CD8-positive, alpha-beta memory T cell (primary cell): ENCODE measurements at regions not wholly inside any gene's neighbourhood (a gene's known extent, or its start where the extent isn't known, plus 50 kb on each side); places are given as distances from the start of the nearest gene placed in this dataset.
"Not testable (repeated sequence)": the region's sequence is repeated elsewhere in the genome, so short reads cannot be mapped to it uniquely, and the experiment has no call there.

ENCODE experiments used
- CTCF ChIA-PET: fragments of 350-600 bp; sonication (Branson Sonifier 250); formaldehyde crosslinking; loops from one replicate; lab custom pipeline; 2021; ENCODE audit warnings: antibody characterized with exemption; lab: Charles Lee
- POLR2A ChIA-PET: fragments of 350-600 bp; sonication (Branson Sonifier 250); formaldehyde crosslinking; loops from one replicate; lab custom pipeline; 2021; ENCODE audit warnings: antibody characterized with exemption; lab: Charles Lee
- DNase-seq, 5 donors: peaks; one replicate each; pipeline versions ENCODE4 v3.0.0 to v3.0.0-alpha.2; 2020 to 2022; ENCODE audit warnings: mixed read lengths in 1 of 5
- H3K27ac ChIP-seq: one replicate; pipeline ENCODE4 v1.7.0; 2013; ENCODE audit warnings: low read depth, mild to moderate bottlenecking, low read length, moderate library complexity
- H3K27me3 ChIP-seq: 2 replicates; pipeline ENCODE4 v1.7.0; 2013; ENCODE audit warnings: low read length, mild to moderate bottlenecking; ENCODE audit not compliant: insufficient read depth, poor library complexity, severe bottlenecking
- H3K36me3 ChIP-seq: 2 replicates; pipeline ENCODE4 v1.7.0; 2013; ENCODE audit warnings: mild to moderate bottlenecking, low read length, moderate library complexity; ENCODE audit not compliant: insufficient read depth
- H3K4me1 ChIP-seq: 2 replicates; pipeline ENCODE4 v1.7.0; 2013; ENCODE audit warnings: mild to moderate bottlenecking, low read length, moderate library complexity; ENCODE audit not compliant: insufficient read depth
- H3K4me3 ChIP-seq: 2 replicates; pipeline ENCODE4 v1.7.0; 2013; ENCODE audit warnings: mild to moderate bottlenecking, low read length
- H3K9me3 ChIP-seq: 2 replicates; pipeline ENCODE4 v1.7.0; 2013; ENCODE audit warnings: mild to moderate bottlenecking, low read length
- H3K27ac Mint-ChIP-seq, 8 donors: one replicate each; pipeline ENCODE4 v1.8.0; 2020 to 2021; ENCODE audit warnings: mixed read lengths in 8 of 8, mild to moderate bottlenecking in 6 of 8, inconsistent platforms in 3 of 8, moderate library complexity in 3 of 8
- H3K27me3 Mint-ChIP-seq, 2 donors: one replicate each; pipeline ENCODE4 v1.8.0; 2020 to 2021; ENCODE audit warnings: mixed read lengths in 2 of 2, mild to moderate bottlenecking in 1 of 2, moderate library complexity in 1 of 2
- H3K36me3 Mint-ChIP-seq, 3 donors: one replicate each; pipeline ENCODE4 v1.8.0; 2020 to 2021; ENCODE audit warnings: mixed read lengths in 3 of 3, inconsistent platforms in 1 of 3, mild to moderate bottlenecking in 1 of 3
- H3K4me1 Mint-ChIP-seq, 3 donors: one replicate each; pipeline ENCODE4 v1.8.0; 2020 to 2021; ENCODE audit warnings: mixed read lengths in 3 of 3, inconsistent platforms in 1 of 3, mild to moderate bottlenecking in 1 of 3
- H3K4me3 Mint-ChIP-seq, 7 donors: one replicate each; pipeline ENCODE4 v1.8.0; 2020 to 2021; ENCODE audit warnings: mixed read lengths in 7 of 7, mild to moderate bottlenecking in 6 of 7, moderate library complexity in 4 of 7, inconsistent platforms in 2 of 7
- H3K9me3 Mint-ChIP-seq, 5 donors: one replicate each; pipeline ENCODE4 v1.8.0; 2020 to 2022; ENCODE audit warnings: mixed read lengths in 5 of 5, mild to moderate bottlenecking in 3 of 5, moderate library complexity in 2 of 5, inconsistent platforms in 1 of 5

DNA sequence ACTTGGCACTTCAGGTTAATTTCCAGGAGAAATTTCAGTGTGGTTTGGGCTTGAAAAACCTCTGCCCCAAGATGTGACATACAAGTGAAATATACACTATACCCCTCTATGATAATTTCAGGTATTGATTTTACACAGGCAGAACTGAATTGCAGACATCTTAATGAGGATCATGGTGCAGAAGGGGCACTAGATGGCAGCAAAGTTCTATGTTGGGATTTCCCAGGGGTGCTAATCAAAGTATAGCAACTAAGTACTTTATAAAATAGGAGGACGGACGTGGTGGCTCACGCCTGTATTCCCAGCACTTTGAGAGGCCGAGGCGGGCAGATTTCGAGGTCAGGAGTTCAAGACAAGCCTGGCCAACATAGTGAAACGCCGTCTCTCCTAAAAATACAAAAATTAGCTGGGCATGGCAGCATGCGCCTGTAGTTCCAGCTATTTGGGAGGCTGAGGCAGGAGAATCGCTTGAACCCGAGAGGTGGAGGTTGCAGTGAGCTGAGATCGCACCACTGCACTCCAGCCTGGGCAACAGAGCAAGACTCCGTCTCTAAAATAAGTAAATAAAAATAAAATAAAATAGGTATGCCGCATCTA, 555.7 kb downstream of the ETS1 start:
- DNase-seq, result peak; percentile 18 to 76 (median 65)
- Mint-ChIP-seq H3K27me3 (peaks cover 0 to 12% of the 10 kb centered on the region in 2 donors), H3K4me3 (peak overlapping the region in 1 of 7 donors; percentile 1), H3K4me1 (peaks cover 1 to 14% (median 9%) of the 10 kb centered on the region in 3 donors), H3K27ac (peak overlapping the region in 4 of 8 donors; percentile 5 to 60 (median 36))
- POLR2A ChIA-PET, H3K4me3 ChIP-seq, H3K27ac ChIP-seq, H3K9me3 Mint-ChIP-seq, H3K36me3 ChIP-seq, H3K36me3 Mint-ChIP-seq, H3K27me3 ChIP-seq, H3K9me3 ChIP-seq: not testable (repeated sequence)
- CTCF ChIA-PET, result interaction anchor here (0.8 to 2.6 kb wide), 16 partner anchors 9 to 801 kb away, joined by 3 to 43 read pairs (median 4); no protein-coding TSS in a partner anchor
- peaks cover 18% of the 10 kb centered on the region for H3K4me1 ChIP-seq

DNA sequence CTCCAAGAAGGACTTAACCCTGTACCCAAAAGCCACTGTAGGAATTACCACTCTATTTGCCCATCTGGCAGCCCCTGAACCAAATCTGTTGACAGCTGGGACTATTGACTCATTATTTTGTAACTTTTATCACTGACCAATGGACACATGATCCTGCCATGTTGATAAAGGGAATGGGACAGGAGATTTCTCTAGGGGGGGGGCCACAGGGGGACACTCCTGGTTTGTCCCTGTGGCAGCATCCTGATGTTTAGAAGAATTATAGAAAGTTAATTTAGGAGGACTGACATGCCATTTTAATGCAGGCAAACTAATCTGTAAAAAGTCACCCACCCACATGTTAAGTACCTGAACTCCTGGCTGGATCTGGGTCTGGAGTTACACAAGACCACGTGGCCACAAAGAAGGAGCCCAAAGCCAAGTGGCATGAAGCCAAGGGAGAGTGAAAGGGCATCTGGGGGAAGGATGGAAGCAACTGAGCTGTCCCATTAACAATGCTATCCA, 558.1 kb downstream of the ETS1 start:
- Mint-ChIP-seq H3K4me1 (peaks cover 1 to 14% (median 9%) of the 10 kb centered on the region in 3 donors), H3K9me3 (no peaks in the 10 kb centered on the region), H3K27ac (no peak overlapping the region), H3K4me3 (no peak overlapping the region), H3K27me3 (peaks cover 0 to 12% of the 10 kb centered on the region in 2 donors), H3K36me3 (no peaks in the 10 kb centered on the region)
- DNase-seq, result no peak
- Histone ChIP-seq H3K4me1 (no peaks in the 10 kb centered on the region), H3K27me3 (no peaks in the 10 kb centered on the region), H3K27ac (no peak overlapping the region), H3K9me3 (no peaks in the 10 kb centered on the region), H3K36me3 (no peaks in the 10 kb centered on the region), H3K4me3 (no peak overlapping the region)
- POLR2A ChIA-PET, result no interaction called here
- CTCF ChIA-PET, result interaction anchor here (1.1 to 4.2 kb wide), 3 partner anchors 10 to 802 kb away, joined by 3 to 39 read pairs (median 5); no protein-coding TSS in a partner anchor

DNA sequence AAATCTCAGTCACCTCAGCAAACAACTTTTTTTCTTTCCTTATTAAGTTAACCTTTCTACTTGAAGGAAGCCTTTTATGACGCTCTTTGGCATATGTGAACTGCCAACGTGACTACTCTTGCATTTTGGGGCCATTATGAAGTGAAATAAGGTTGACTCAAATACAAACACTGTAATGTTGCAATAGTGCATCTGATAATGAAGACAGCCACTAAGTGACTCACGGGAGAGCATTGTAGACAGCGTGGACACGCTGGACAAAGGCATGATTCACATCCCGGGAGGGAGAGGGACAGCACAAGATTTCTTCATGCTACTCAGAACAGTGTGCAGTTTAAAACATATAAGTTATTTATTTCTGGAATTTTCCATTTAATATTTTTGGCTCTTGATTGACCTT, 560.8 kb downstream of the ETS1 start:
- peaks cover 0 to 12% of the 10 kb centered on the region in 2 donors for H3K27me3 Mint-ChIP-seq
- H3K9me3 ChIP-seq, result no peaks in the 10 kb centered on the region
- CTCF ChIA-PET, result no interaction called here
- POLR2A ChIA-PET, result no interaction called here
- H3K27me3 ChIP-seq, result no peaks in the 10 kb centered on the region
- H3K4me1 Mint-ChIP-seq, result peaks cover 0 to 3% (median 3%) of the 10 kb centered on the region in 3 donors
- H3K4me3 Mint-ChIP-seq, result no peak overlapping the region
- H3K27ac Mint-ChIP-seq, result no peak overlapping the region
- H3K4me3 ChIP-seq, result no peak overlapping the region
- H3K4me1 ChIP-seq, result peaks cover 4% of the 10 kb centered on the region
- H3K27ac ChIP-seq, result no peak overlapping the region
- no peak for DNase-seq
- H3K36me3 ChIP-seq, result no peaks in the 10 kb centered on the region
- no peaks in the 10 kb centered on the region for H3K36me3 Mint-ChIP-seq
- H3K9me3 Mint-ChIP-seq, result no peaks in the 10 kb centered on the region

DNA sequence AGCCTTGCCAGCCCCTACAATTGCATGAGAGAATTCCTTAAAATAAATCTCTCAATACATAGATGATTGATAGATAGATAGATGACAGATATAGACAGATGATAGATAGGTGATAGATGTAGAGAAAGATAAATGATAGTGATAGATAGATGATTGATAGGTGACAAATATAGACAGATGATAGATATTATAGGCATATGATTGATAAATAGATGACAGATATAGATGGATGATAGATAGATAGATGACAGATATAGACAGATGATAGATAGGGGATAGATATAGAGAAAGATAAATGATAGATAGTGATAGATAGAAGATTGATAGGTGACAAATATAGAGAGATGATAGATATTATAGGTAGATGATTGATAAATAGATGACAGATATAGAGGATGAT, 564.6 kb downstream of the ETS1 start:
- H3K36me3 Mint-ChIP-seq, result peaks cover 0 to 2% (median 0%) of the 10 kb centered on the region in 3 donors
- ChIA-PET POLR2A (no interaction called here), CTCF (no interaction called here)
- H3K27ac Mint-ChIP-seq, result no peak overlapping the region
- no peak for DNase-seq
- H3K27me3 Mint-ChIP-seq, result no peaks in the 10 kb centered on the region
- no peaks in the 10 kb centered on the region for H3K4me1 Mint-ChIP-seq
- no peaks in the 10 kb centered on the region for H3K9me3 Mint-ChIP-seq
- no peak overlapping the region for H3K4me3 Mint-ChIP-seq
- Histone ChIP-seq H3K27me3 (no peaks in the 10 kb centered on the region), H3K27ac (no peak overlapping the region), H3K4me1 (peaks cover 4% of the 10 kb centered on the region), H3K9me3 (no peaks in the 10 kb centered on the region), H3K36me3 (no peaks in the 10 kb centered on the region), H3K4me3 (no peak overlapping the region)

DNA sequence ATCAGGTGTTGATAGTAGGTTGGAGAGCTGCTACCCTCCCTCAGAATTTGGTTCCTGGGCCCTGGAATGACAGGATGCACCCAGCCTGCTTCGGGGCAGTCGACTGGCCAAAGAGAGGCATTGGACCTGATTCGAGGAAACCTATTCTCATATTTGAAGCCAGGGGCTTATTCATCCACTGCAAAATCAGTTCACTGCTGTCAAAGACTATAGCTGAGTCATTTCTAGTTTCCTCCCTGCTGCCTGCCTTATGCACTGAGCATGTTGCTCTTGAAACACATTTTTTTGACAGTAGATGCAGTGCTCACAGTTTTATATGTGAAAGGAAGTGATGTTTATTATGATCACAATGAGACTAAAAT, 565.4 kb downstream of the ETS1 start:
- Mint-ChIP-seq H3K9me3 (no peaks in the 10 kb centered on the region), H3K4me3 (no peak overlapping the region), H3K27me3 (no peaks in the 10 kb centered on the region), H3K27ac (peak overlapping the region in 1 of 8 donors; percentile 5), H3K36me3 (peaks cover 0 to 2% (median 0%) of the 10 kb centered on the region in 3 donors), H3K4me1 (no peaks in the 10 kb centered on the region)
- Histone ChIP-seq H3K9me3 (no peaks in the 10 kb centered on the region), H3K27me3 (no peaks in the 10 kb centered on the region), H3K27ac (no peak overlapping the region), H3K36me3 (no peaks in the 10 kb centered on the region), H3K4me1 (peaks cover 4% of the 10 kb centered on the region), H3K4me3 (no peak overlapping the region)
- DNase-seq, result no peak
- POLR2A ChIA-PET, result no interaction called here
- CTCF ChIA-PET, result no interaction called here

DNA sequence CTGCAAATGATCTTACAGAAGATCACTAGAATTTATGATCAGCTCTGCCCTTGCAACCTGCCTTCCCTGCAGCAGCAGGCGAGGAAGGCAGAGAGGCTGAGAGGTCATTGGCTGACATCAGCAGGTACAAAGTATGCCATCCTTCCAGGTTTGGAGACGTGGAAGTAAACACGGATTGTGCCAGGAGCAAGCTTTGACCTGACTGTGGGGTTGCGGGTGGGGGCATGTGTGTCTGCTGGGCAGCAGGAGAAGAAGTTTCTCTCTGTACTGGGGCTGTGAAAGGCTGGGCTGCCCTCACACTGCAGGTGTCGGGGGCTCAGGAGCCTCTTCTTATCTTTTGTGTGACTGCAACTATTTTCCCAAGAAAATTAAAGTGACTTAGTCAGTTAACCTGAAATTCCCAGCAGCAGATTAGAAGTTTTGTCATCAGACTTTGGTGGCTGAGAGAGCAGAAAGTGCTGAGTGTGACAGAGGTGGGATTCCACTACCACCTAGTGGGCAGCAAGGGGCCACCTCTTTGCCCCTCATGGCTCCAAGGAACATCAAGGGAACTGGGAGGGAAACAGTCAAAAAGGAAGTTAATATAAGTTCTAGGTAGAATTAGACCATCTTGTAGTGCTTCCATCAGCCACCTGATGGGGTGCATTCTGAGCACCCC, 565.9 kb downstream of the ETS1 start:
- Mint-ChIP-seq H3K27ac (no peak overlapping the region), H3K36me3 (peaks cover 0 to 2% (median 0%) of the 10 kb centered on the region in 3 donors)

DNA sequence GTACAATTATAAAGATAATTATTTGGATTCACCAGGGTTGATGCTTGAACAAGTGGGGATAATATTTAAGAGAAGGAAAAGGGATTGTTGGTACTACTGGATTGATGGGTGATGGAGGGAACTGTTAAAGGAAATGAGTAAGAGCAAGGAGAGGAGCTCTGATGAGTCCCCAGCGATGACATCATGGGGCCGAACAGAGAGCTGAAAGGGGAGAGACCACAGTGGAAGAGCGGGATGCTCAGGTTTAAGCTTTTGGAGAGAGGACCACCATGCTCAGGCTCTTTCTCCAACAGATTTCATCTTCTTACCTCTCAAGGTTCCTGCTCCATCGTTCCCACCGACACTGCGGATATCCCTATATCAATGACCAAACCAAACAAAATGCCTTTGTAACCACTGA, 568.7 kb downstream of the ETS1 start:
- CTCF ChIA-PET, result interaction anchor here (1.2 to 2.7 kb wide), 2 partner anchors 13 to 139 kb away, joined by 3 to 9 read pairs; no protein-coding TSS in a partner anchor
- DNase-seq, result no peak

More for the DNA sequence above, 565.9 kb downstream of the ETS1 start:
- H3K27me3 Mint-ChIP-seq, result no peaks in the 10 kb centered on the region
- DNase-seq, result no peak
- POLR2A ChIA-PET, result no interaction called here
- no peaks in the 10 kb centered on the region for H3K36me3 ChIP-seq
- no peak overlapping the region for H3K4me3 Mint-ChIP-seq
- no peaks in the 10 kb centered on the region for H3K4me1 Mint-ChIP-seq
- H3K27me3 ChIP-seq, result no peaks in the 10 kb centered on the region
- peaks cover 4% of the 10 kb centered on the region for H3K4me1 ChIP-seq
- no peaks in the 10 kb centered on the region for H3K9me3 Mint-ChIP-seq
- CTCF ChIA-PET, result interaction anchor here (1.1 kb wide), 2 partner anchors 18 to 136 kb away, joined by 3 to 4 read pairs; no protein-coding TSS in a partner anchor
- H3K9me3 ChIP-seq, result no peaks in the 10 kb centered on the region
- H3K27ac ChIP-seq, result no peak overlapping the region
- H3K4me3 ChIP-seq, result no peak overlapping the region

DNA sequence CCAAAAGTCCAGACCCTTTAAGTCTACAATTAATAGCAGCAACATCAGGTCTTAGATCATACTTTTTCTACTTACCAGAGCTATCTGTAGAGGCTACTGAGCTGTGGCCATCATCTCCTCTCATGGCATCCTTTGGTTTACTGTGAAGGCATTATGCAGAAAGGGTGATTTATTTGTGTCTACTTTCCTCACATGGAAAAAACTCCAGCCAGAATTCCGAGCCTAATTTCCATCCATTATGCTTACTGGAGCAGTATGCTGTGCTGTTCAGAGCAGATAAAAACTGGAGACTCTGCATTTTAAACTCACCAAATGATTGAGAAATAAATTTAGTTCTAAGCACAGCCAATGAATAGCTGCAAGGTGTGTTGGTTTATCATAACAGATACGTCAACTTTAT, 581.8 kb downstream of the ETS1 start:
- Mint-ChIP-seq H3K27ac (no peak overlapping the region), H3K4me1 (no peaks in the 10 kb centered on the region), H3K4me3 (no peak overlapping the region), H3K36me3 (peaks cover 0 to 20% (median 5%) of the 10 kb centered on the region in 3 donors), H3K9me3 (peaks cover 21 to 31% (median 27%) of the 10 kb centered on the region in 5 donors), H3K27me3 (peaks cover 38 to 74% of the 10 kb centered on the region in 2 donors)
- Histone ChIP-seq H3K36me3 (no peaks in the 10 kb centered on the region), H3K4me3 (no peak overlapping the region), H3K9me3 (no peaks in the 10 kb centered on the region), H3K27ac (no peak overlapping the region), H3K4me1 (no peaks in the 10 kb centered on the region), H3K27me3 (peaks cover 7% of the 10 kb centered on the region)
- POLR2A ChIA-PET, result no interaction called here
- CTCF ChIA-PET, result no interaction called here
- DNase-seq, result no peak

More for the DNA sequence above, 568.7 kb downstream of the ETS1 start:
- H3K27me3 Mint-ChIP-seq, result no peaks in the 10 kb centered on the region
- Histone ChIP-seq H3K9me3 (no peaks in the 10 kb centered on the region), H3K4me3 (no peak overlapping the region), H3K36me3 (no peaks in the 10 kb centered on the region), H3K27me3 (no peaks in the 10 kb centered on the region), H3K4me1 (peaks cover 4% of the 10 kb centered on the region), H3K27ac (no peak overlapping the region)
- no peaks in the 10 kb centered on the region for H3K9me3 Mint-ChIP-seq
- POLR2A ChIA-PET, result interaction anchor here (0.5 kb wide), 1 partner anchor 155 kb away, joined by 3 read pairs; no protein-coding TSS in a partner anchor
- no peak overlapping the region for H3K27ac Mint-ChIP-seq
- H3K4me3 Mint-ChIP-seq, result no peak overlapping the region
- H3K4me1 Mint-ChIP-seq, result no peaks in the 10 kb centered on the region
- H3K36me3 Mint-ChIP-seq, result peaks cover 0 to 2% (median 0%) of the 10 kb centered on the region in 3 donors
